ENCODE measurements at regions not wholly inside any gene's neighbourhood (a gene's known extent, or its start where the extent isn't known, plus 50 kb on each side); places are given as distances from the start of the nearest gene placed in this dataset.

- TF ChIP-seq, protein P1, sequence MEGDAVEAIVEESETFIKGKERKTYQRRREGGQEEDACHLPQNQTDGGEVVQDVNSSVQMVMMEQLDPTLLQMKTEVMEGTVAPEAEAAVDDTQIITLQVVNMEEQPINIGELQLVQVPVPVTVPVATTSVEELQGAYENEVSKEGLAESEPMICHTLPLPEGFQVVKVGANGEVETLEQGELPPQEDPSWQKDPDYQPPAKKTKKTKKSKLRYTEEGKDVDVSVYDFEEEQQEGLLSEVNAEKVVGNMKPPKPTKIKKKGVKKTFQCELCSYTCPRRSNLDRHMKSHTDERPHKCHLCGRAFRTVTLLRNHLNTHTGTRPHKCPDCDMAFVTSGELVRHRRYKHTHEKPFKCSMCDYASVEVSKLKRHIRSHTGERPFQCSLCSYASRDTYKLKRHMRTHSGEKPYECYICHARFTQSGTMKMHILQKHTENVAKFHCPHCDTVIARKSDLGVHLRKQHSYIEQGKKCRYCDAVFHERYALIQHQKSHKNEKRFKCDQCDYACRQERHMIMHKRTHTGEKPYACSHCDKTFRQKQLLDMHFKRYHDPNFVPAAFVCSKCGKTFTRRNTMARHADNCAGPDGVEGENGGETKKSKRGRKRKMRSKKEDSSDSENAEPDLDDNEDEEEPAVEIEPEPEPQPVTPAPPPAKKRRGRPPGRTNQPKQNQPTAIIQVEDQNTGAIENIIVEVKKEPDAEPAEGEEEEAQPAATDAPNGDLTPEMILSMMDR (IDR thresholded peaks at IDR 0.05): no peak
- no peak for TF ChIP-seq POLR2AphosphoS5 (IDR thresholded peaks at IDR 0.05; ENCODE audit: insufficient read depth in 1 of 2, low read depth in 1 of 2)
Measured at GRCh38 chr13:103187721-103188156, 121.5 kb upstream of the SLC10A2 start.

All from vagina (tissue), 2 donors.